K562 (cell line): ENCODE measurements at regions not wholly inside any gene's neighbourhood (a gene's known extent, or its start where the extent isn't known, plus 50 kb on each side); places are given as distances from the start of the nearest gene placed in this dataset.

Source experiments
- ATAC-seq: fragments of 200-7000 bp; cut with Tn5 transposase; 3 replicates; pipeline ENCODE4 v1.9.1; 2020; ENCODE audit warnings: moderate library complexity
- BruUV-seq: library from RNA; stranded (reverse); fragments of 400-500 nt; replicated peaks from 2 replicates; lab custom pipeline; 2021; lab: Mats Ljungman, UMichigan
- CTCF ChIA-PET: fragments of 300-600 bp; formaldehyde crosslinking; extraction: SDS; loops from one replicate; lab custom pipeline; 2021; ENCODE audit warnings: low intra/inter-chr PET ratio; lab: Yijun Ruan, JAX
- POLR2A ChIA-PET: fragments of 300-600, 350-650 bp; sonication (Branson Sonifier 250); formaldehyde crosslinking; extraction: SDS; loops from one replicate; lab custom pipeline; 2021; ENCODE audit warnings: antibody characterized with exemption, inconsistent platforms; lab: Yijun Ruan, JAX
- DNase-seq, 4 experiments: peaks; one replicate each; pipeline versions ENCODE4 v3.0.0 to v3.0.0-alpha.2; 2011 to 2018; ENCODE audit warnings: low spot score in 3 of 4, mixed read lengths in 3 of 4; ENCODE audit errors: extremely low read depth in 1 of 4
- FAIRE-seq: peaks from 2 replicates; lab custom pipeline; 2011; peaks lifted over from hg19 to GRCh38; lab: Jason Lieb, UNC
- H2AFZ ChIP-seq: 2 replicates; pipeline ENCODE4 v1.6.0; 2011; ENCODE audit warnings: low read depth, low read length, control low read depth, inconsistent platforms
- H3K27ac ChIP-seq: fragments of 200-600 bp; 3 replicates; pipeline ENCODE4 v1.8.0; 2011; ENCODE audit warnings: low read depth, mild to moderate bottlenecking, control low read depth, inconsistent platforms, low read length, moderate library complexity, mixed read lengths; ENCODE audit errors: extremely low read depth
- H3K27me3 ChIP-seq, 2 experiments: fragments of 300-600 bp in 1 of 2; 2 replicates in 1 of 2; 3 replicates in 1 of 2; pipeline versions ENCODE4 v1.6.0 to v1.8.0; 2011; ENCODE audit warnings: inconsistent platforms in 2 of 2, low read length in 2 of 2, mild to moderate bottlenecking in 1 of 2, mixed read lengths in 1 of 2, moderate library complexity in 1 of 2; ENCODE audit not compliant: control insufficient read depth in 2 of 2, insufficient read depth in 2 of 2
- H3K36me3 ChIP-seq: fragments of 300-600 bp; 3 replicates; pipeline ENCODE4 v1.8.0; 2011; ENCODE audit warnings: mild to moderate bottlenecking, low read length, inconsistent platforms; ENCODE audit not compliant: control insufficient read depth, insufficient read depth
- H3K4me1 ChIP-seq, 2 experiments: fragments of 200-600 bp in 1 of 2; replicated peaks in 1 of 2; 2 replicates in 1 of 2; 3 replicates in 1 of 2; pipeline versions ENCODE4 v1.5.1 to v1.8.0; 2011; ENCODE audit warnings: inconsistent platforms in 2 of 2, low read length in 2 of 2, mild to moderate bottlenecking in 1 of 2, mixed read lengths in 1 of 2, moderate library complexity in 1 of 2; ENCODE audit not compliant: control insufficient read depth in 2 of 2, insufficient read depth in 2 of 2
- H3K4me2 ChIP-seq: 2 replicates; pipeline ENCODE4 v1.6.1; 2011; ENCODE audit warnings: low read length, control low read depth, inconsistent platforms, mixed read lengths; ENCODE audit not compliant: insufficient read depth
- H3K4me3 ChIP-seq: fragments of 200-600 bp; sonication (generic), shearing (Covaris generic); 2 replicates; pipeline ENCODE4 v1.5.1; 2016; ENCODE audit warnings: control low read depth, inconsistent platforms
- H3K79me2 ChIP-seq: fragments of 200-600 bp; 3 replicates; pipeline ENCODE4 v1.8.0; 2011; ENCODE audit warnings: low read length, inconsistent platforms; ENCODE audit not compliant: control insufficient read depth, insufficient read depth
- H3K9ac ChIP-seq, 2 experiments: 2 replicates each; pipeline versions ENCODE4 v1.6.0 to v1.6.1; 2011; ENCODE audit warnings: low read depth in 2 of 2, low read length in 2 of 2, control low read depth in 1 of 2, inconsistent platforms in 1 of 2, mild to moderate bottlenecking in 1 of 2, mixed read lengths in 1 of 2; ENCODE audit not compliant: insufficient read depth in 1 of 2
- H3K9me1 ChIP-seq: one replicate; pipeline ENCODE4 v1.6.0; 2011; ENCODE audit warnings: inconsistent platforms, mild to moderate bottlenecking, low read length, moderate library complexity; ENCODE audit not compliant: control insufficient read depth, insufficient read depth
- H3K9me3 ChIP-seq: replicated peaks from 2 replicates; pipeline ENCODE4 v1.5.1; 2011; ENCODE audit warnings: low read depth, low read length, inconsistent platforms; ENCODE audit not compliant: control insufficient read depth, insufficient read depth
- H4K20me1 ChIP-seq: replicated peaks from 2 replicates; pipeline ENCODE4 v1.6.1; 2011; ENCODE audit warnings: low read length, inconsistent platforms, mixed read lengths; ENCODE audit not compliant: control insufficient read depth, insufficient read depth
- ATF7 ChIP-seq: fragments of 450-650 bp; IDR thresholded peaks from 2 replicates; pipeline ENCODE4 v1.7.1; 2014; ENCODE audit warnings: mild to moderate bottlenecking, moderate library complexity
- HNRNPK ChIP-seq: fragments of 200-400 bp; formaldehyde crosslinking; IDR thresholded peaks from one replicate; pipeline ENCODE4 v1.6.1; 2018; ENCODE audit warnings: mild to moderate bottlenecking, low read depth, low read length; ENCODE audit not compliant: poor library complexity, severe bottlenecking
- HNRNPLL ChIP-seq: fragments of 200-400 bp; formaldehyde crosslinking; IDR thresholded peaks from 2 replicates; pipeline ENCODE4 v1.6.1; 2017; ENCODE audit warnings: low read length, low read depth, mild to moderate bottlenecking; ENCODE audit not compliant: poor library complexity, severe bottlenecking
- RCOR1 ChIP-seq, 2 experiments: IDR thresholded peaks; 2 replicates each; pipeline ENCODE4 v1.6.1; 2012; ENCODE audit warnings: low read depth in 2 of 2, low read length in 2 of 2, borderline replicate concordance in 1 of 2, improper control_type of control experiment in 1 of 2
- SRF ChIP-seq, 2 experiments: fragments of 250-450, 450-650 bp in 1 of 2; sonication (Bioruptor Pico) in 1 of 2; sonication (generic) in 1 of 2; formaldehyde crosslinking; IDR thresholded peaks; 2 replicates each; pipeline versions ENCODE4 v1.5.0 to v1.5.1; 2020 to 2022; ENCODE audit warnings: mild to moderate bottlenecking in 1 of 2, missing genetic modification reagents in 1 of 2
- ZNF766 ChIP-seq: fragments of 200-800 bp; sonication (Bioruptor generic); conservative IDR thresholded peaks from 2 replicates; pipeline ENCODE4 v1.6.1; 2016; ENCODE audit warnings: missing genetic modification characterization, missing compliant biosample characterization
- WGBS: fragments of 100-300 bp; shearing (Covaris generic); methylation state at CpG from one replicate; pipeline ENCODE4 v1.1.6; 2016; ENCODE audit warnings: low coverage, mixed read lengths; ENCODE audit not compliant: insufficient coverage; ENCODE audit errors: missing lambda C conversion rate; 5-methylcytosine and 5-hydroxymethylcytosine counted together
- in situ Hi-C: fragments of 300-500 bp; cut with MboI; formaldehyde crosslinking; loops from 4 replicates; pipeline ENCODE4 v1.15.0; 2018; ENCODE audit warnings: inconsistent platforms, mixed read lengths
- intact Hi-C: fragments of 100-400 bp; cut with micrococcal nuclease; formaldehyde crosslinking; loops from 2 replicates; pipeline ENCODE4 v1.14.2; 2022
- TF ChIP-seq, protein P1 (sequence below), 2 experiments: fragments of 450-650 bp in 1 of 2; sonication (generic) in 1 of 2; formaldehyde crosslinking in 1 of 2; IDR thresholded peaks in 1 of 2; conservative IDR thresholded peaks in 1 of 2; 2 replicates each; pipeline versions ENCODE4 v1.6.1 to v1.8.1; 2016 to 2023; ENCODE audit warnings: mild to moderate bottlenecking in 2 of 2, moderate library complexity in 2 of 2, inconsistent platforms in 1 of 2, missing genetic modification reagents in 1 of 2
- TF ChIP-seq, protein P2 (sequence below): sonication (generic); formaldehyde crosslinking; IDR thresholded peaks from 2 replicates; pipeline ENCODE4 v1.8.0; 2023; ENCODE audit warnings: mild to moderate bottlenecking, missing genetic modification reagents

DNA sequence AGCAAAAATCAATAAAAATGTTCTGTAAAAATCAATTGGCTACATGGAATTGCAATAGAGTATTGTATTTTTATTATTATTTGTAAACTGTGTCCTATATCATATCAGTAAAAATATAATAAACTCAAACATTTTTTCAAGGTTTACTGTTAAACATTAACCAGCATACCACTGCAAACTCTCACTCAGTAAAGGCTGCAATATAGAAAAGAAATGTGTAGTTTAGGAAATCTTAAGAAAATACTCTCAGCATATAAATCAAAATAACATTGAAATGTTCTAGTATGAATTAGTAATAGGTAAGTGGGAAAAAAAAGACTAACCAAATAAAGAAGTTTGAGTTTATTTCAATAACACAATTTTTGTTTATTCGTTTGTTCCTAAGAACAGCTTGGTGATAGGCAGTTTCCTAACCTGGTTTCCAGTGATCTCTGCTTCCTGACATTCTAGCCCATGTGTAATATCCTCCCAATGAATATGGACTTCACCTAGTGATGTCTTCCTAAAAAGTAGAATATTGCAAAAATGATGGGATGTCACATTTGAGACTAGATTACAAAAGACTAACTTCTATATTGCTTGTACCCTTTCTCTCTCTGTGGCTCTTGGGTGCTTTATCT, 870.1 kb downstream of the BRINP3 start:
- Histone ChIP-seq H3K27me3 (no peaks in the 10 kb centered on the region), H3K9ac (no peak overlapping the region), H3K4me3 (no peak overlapping the region), H3K9me3 (0 out of 2 replicates have a peak, but pooled peaks cover 3% of the 10 kb centered on the region), H3K79me2 (no peaks in the 10 kb centered on the region), H2AFZ (no peak overlapping the region), H4K20me1 (no peaks in the 10 kb centered on the region), H3K36me3 (no peaks in the 10 kb centered on the region), H3K9me1 (no peaks in the 10 kb centered on the region), H3K4me1 (no peaks in the 10 kb centered on the region), H3K4me2 (no peak overlapping the region), H3K27ac (no peak overlapping the region)
- no TSS peak for BruUV-seq
- ATAC-seq (no peak), FAIRE-seq (no peak), DNase-seq (no peak)
- intact Hi-C loops = no loop called here
- POLR2A ChIA-PET = no interaction called here
- 0% methylated on average over 1 of the region's 1 CpG for WGBS
- CTCF ChIA-PET = no interaction called here
- in situ Hi-C loops = no loop called here
- TF ChIP-seq SRF (CRISPR knock-in tag; IDR thresholded peaks at IDR 0.05) = no peak
- no peak for TF ChIP-seq ZNF766 (CRISPR knock-in tag)
- no peak for TF ChIP-seq ATF7
- TF ChIP-seq, protein P1, sequence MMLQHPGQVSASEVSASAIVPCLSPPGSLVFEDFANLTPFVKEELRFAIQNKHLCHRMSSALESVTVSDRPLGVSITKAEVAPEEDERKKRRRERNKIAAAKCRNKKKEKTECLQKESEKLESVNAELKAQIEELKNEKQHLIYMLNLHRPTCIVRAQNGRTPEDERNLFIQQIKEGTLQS (IDR thresholded peaks at IDR 0.05) = no peak
- TF ChIP-seq, protein P1 (CRISPR knock-in tag; conservative IDR thresholded peaks at IDR 0.05) = no peak
- TF ChIP-seq HNRNPLL = no peak
- TF ChIP-seq, protein P2, sequence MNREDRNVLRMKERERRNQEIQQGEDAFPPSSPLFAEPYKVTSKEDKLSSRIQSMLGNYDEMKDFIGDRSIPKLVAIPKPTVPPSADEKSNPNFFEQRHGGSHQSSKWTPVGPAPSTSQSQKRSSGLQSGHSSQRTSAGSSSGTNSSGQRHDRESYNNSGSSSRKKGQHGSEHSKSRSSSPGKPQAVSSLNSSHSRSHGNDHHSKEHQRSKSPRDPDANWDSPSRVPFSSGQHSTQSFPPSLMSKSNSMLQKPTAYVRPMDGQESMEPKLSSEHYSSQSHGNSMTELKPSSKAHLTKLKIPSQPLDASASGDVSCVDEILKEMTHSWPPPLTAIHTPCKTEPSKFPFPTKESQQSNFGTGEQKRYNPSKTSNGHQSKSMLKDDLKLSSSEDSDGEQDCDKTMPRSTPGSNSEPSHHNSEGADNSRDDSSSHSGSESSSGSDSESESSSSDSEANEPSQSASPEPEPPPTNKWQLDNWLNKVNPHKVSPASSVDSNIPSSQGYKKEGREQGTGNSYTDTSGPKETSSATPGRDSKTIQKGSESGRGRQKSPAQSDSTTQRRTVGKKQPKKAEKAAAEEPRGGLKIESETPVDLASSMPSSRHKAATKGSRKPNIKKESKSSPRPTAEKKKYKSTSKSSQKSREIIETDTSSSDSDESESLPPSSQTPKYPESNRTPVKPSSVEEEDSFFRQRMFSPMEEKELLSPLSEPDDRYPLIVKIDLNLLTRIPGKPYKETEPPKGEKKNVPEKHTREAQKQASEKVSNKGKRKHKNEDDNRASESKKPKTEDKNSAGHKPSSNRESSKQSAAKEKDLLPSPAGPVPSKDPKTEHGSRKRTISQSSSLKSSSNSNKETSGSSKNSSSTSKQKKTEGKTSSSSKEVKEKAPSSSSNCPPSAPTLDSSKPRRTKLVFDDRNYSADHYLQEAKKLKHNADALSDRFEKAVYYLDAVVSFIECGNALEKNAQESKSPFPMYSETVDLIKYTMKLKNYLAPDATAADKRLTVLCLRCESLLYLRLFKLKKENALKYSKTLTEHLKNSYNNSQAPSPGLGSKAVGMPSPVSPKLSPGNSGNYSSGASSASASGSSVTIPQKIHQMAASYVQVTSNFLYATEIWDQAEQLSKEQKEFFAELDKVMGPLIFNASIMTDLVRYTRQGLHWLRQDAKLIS = no peak
- TF ChIP-seq RCOR1 (IDR thresholded peaks at IDR 0.05; ENCODE audit: borderline replicate concordance in 1 of 2, low read depth in 2 of 2, low read length in 2 of 2) = no peak
- TF ChIP-seq HNRNPK = no peak
